Fibroblast of skin of left quadriceps (primary cell): ENCODE measurements at regions not wholly inside any gene's neighbourhood (a gene's known extent, or its start where the extent isn't known, plus 50 kb on each side); places are given as distances from the start of the nearest gene placed in this dataset.
A peak's percentile ranks its signal among the peaks of the same experiment; 100 is the strongest.

Experiments used
- DNase-seq, 2 experiments: peaks; one replicate each; pipeline ENCODE4 v3.0.0-alpha.2; 2013; ENCODE audit warnings: low read depth in 2 of 2

DNA sequence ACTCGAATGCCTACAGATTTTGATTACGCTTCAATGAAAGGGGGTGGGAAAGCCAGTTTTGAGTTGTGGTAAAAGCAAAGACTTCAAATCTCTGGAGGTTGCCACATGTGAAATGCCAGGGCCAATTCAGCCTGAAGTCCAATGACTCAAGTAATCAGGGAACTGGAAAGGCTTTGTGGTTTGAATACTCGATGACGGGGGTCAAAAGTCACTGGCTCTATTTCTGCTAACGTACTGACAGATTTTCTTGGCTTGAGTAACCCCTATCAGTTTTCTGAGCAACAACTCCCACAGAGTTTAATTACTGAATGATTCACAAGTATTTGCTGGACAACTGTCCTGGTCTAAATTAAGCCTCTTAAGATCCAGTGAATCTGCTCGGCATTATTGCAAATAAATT, 152.2 kb downstream of the SIPA1L2 start:
- peak; percentile 75 to 77 for DNase-seq

- no peak for DNase-seq
Measured at GRCh38 chr1:232476538-232476950, 153.4 kb downstream of the SIPA1L2 start.

- DNase-seq = no peak
Measured at GRCh38 chr1:232474826-232475225, 155.1 kb downstream of the SIPA1L2 start.

- no peak for DNase-seq
Measured at GRCh38 chr1:232473900-232474299, 156.0 kb downstream of the SIPA1L2 start.

- no peak for DNase-seq
Measured at GRCh38 chr1:232473324-232473723, 156.6 kb downstream of the SIPA1L2 start.

GRCh38 chr1:232472485-232473041, 157.4 kb downstream of the SIPA1L2 start:
- peak; percentile 73 to 74 for DNase-seq

- DNase-seq = no peak
Measured at GRCh38 chr1:232471250-232471649, 158.7 kb downstream of the SIPA1L2 start.

GRCh38 chr1:232470711-232471110, 159.2 kb downstream of the SIPA1L2 start:
- no peak for DNase-seq

- DNase-seq = no peak
Measured at GRCh38 chr1:232468249-232468648, 161.7 kb downstream of the SIPA1L2 start.

DNA sequence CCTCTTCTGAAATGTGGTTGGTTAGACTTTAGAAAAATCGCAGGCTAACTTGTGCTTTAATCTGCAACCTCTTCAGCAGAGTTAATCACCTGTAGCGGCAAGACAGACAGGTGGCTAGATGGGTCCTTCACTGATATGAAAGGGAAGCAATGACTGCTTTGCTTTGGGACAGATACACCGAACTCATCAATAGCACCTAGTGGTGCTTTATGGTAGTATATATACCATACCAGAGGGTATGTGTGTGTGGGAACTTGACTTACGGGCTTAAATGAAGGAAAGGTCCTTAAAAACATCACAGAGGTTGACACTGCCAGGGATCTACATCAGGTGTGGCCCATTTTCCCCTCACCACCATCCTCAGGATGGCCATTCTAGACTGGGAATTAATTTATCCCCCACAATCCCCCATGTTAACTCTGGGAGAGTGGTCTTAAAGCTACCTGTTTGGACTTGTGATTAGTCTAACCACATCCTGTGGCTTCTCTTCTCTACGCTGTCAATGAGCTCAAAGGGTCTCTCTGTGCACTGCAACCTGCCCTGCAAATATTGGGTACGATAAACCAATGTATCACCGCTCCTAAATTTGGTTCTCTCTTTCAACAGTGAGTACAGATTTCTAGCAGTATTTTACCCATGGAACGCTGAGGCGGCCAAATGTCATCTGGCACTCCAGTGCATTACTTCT, 162.7 kb downstream of the SIPA1L2 start:
- no peak for DNase-seq

DNA sequence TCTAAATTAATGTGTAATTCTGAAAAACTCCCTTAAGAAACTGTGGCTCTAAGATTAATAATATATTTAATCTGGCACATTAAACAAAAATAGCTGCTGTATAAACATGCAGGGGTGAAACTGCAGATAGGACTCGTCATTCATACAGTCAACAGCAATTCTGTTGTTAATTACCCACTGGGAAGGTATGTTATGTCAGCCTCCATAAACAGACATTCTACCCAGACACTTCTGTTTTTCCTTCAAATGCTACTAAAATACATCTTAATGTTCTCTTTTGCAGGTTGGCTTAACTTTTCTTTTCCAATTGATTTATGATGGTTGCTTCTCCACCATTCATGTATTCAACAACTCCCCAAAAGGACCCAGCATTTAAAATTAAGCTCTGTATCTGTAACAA, 165.6 kb downstream of the SIPA1L2 start:
- DNase-seq = no peak

DNA sequence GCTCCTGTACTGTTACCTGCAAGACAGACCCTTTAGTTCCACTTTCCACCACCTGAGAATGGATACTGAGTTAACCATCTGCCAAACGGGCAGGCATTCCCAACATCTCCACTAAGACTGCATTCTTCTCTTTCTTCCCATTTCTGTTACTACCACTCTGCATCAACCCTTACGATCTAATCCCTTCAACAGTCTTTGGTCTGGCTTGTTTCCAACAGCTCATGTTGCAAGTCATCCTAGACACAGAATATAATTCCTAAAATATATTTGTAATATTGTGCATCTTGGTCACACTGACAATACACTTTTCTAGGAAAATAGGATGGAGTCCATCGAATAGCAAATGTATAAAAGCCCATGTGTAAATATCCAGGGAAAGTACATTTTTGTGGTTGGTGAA, 166.7 kb downstream of the SIPA1L2 start:
- peak in 1 of 2 experiments; percentile 49 for DNase-seq

DNA sequence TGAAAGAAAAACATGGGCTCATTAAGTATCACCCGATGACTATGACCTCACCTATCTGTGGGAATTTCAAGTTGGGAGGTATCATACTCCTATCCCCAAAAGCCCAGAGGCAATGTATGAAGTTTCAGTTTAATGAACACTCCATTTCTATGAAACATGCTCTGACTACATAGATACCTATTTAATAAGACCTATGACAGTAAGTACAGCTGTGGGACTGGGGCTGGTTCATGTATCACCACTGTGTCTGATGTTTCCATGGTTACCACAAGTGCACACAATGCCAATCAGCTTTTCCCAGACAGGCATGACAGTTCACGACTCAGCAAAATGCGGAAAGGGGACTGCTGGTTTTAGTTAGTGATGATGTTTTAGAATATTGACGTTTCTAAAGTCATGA, 167.7 kb downstream of the SIPA1L2 start:
- DNase-seq = no peak

DNA sequence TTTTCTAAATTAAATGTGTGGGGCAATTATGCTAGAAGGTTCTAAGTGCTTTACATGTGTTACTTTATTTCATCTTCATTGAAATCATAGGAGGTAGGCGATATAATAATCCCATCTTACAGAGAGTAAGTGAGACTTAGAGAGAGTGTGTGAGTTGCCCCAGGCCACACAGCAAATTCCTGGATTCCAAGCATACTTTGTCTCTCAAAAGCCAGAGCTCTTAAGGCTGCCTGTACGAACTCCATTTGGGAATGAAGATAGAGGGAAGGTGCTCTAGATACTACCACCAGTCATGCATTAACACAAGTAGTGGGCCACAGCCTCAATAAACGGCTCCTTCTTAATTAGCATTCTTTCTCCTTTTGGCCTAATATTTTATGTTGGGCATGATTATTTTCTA, 170.1 kb downstream of the SIPA1L2 start:
- DNase-seq = no peak

DNA sequence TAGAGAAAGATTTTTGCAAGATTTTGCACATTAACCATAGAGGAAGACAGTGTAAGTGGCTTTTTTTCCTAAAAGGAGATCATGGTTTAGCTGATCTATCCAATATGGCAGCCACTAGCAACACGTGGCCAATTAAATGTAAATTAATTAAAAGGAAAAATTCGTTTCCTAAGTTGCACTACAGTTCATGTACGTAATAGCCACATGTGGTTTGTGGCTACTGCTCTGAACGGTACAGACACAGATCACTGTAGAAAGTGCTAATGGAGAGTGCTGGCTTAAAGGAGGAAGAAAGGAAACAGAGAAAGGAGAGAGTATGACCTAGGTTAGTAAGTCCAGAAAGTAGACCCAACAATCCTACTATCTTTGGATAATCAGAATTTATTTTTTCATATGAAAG, 170.8 kb downstream of the SIPA1L2 start:
- no peak for DNase-seq

- DNase-seq = no peak
Measured at GRCh38 chr1:232457595-232457994, 172.3 kb downstream of the SIPA1L2 start.

DNA sequence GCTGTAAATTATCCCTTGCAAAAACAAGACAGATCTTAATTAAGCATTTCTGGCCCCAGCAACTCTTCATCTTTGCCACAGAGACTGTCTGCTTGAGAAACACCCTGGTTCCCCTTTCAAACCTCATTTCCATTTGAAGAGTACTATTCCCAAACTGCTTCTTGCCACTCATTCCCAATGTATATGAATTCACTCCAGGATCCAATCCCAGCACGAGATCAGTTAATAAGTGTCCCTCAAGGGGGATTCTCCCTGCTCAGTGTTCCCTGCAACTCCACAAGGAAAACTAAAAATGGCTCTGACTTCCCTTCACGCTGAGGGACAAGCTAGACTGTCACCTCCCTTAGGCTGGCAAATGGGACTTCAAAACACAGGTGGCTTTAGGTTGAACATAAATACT, 173.2 kb downstream of the SIPA1L2 start:
- no peak for DNase-seq

GRCh38 chr1:232454227-232454886, 175.6 kb downstream of the SIPA1L2 start:
- no peak for DNase-seq

- no peak for DNase-seq
Measured at GRCh38 chr1:232452736-232453440, 177.0 kb downstream of the SIPA1L2 start.

GRCh38 chr1:232452117-232452516, 177.8 kb downstream of the SIPA1L2 start:
- DNase-seq = no peak

DNA sequence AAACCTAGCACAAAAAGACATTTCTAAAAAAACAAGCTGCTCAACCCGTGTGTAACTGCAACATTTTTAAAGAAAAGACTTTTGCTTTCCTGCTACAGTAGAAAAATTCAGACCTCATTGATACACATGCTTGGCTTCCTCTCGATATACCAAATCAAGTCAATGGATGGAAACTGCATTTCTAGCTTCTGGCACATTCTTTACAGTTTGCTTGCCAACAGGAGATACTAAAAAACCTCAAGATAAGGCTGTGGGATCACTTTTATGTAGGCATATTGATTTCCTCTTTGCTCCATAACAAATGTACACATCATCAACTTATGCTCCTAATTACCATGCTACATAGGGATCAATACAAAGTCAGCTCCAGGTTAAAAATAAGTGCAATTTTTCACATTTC, 178.4 kb downstream of the SIPA1L2 start:
- DNase-seq = no peak

DNA sequence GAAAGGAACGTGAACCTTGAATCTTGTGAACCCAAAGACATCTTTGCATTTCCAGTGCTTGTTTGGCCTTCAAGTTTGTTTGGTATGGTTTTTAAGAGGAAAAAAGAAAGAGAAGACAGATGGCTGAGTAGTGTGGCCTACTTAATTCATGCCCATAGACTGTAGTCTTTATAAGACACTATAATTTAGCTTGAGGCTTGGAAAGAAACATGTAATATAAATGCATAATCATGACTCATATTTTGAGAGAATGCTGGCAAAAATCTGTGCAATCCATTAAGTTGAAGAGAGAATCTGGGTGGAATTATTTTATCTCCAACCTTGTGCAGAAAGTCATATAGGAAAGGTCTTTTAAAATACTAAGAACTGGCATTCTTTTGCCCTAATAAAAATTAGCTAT, 179.3 kb downstream of the SIPA1L2 start:
- DNase-seq = no peak

- no peak for DNase-seq
Measured at GRCh38 chr1:232447125-232447524, 182.8 kb downstream of the SIPA1L2 start.
